Stomach smooth muscle (tissue), 2 donors: ENCODE measurements at regions not wholly inside any gene's neighbourhood (a gene's known extent, or its start where the extent isn't known, plus 50 kb on each side); places are given as distances from the start of the nearest gene placed in this dataset.

Source experiments
- H3K27ac ChIP-seq: one replicate; pipeline ENCODE4 v1.7.0; 2013; ENCODE audit warnings: mild to moderate bottlenecking, low read length, inconsistent platforms
- H3K27me3 ChIP-seq, 2 donors: one replicate each; pipeline ENCODE4 v1.7.0; 2013; ENCODE audit warnings: low read length in 2 of 2; ENCODE audit not compliant: insufficient read depth in 2 of 2, control insufficient read depth in 1 of 2
- H3K36me3 ChIP-seq, 2 donors: one replicate each; pipeline ENCODE4 v1.7.0; 2013; ENCODE audit warnings: low read length in 2 of 2; ENCODE audit not compliant: control insufficient read depth in 2 of 2, insufficient read depth in 2 of 2
- H3K4me1 ChIP-seq: one replicate; pipeline ENCODE4 v1.7.0; 2013; ENCODE audit warnings: low read length; ENCODE audit not compliant: control insufficient read depth, insufficient read depth
- H3K4me3 ChIP-seq, 2 donors: one replicate each; pipeline ENCODE4 v1.7.0; 2013; ENCODE audit warnings: low read length in 2 of 2
- H3K9ac ChIP-seq, 2 donors: one replicate each; pipeline ENCODE4 v1.7.0; 2013; ENCODE audit warnings: low read length in 2 of 2, mild to moderate bottlenecking in 1 of 2
- H3K9me3 ChIP-seq, 2 donors: one replicate each; pipeline ENCODE4 v1.7.0; 2013; ENCODE audit warnings: low read length in 2 of 2; ENCODE audit not compliant: control insufficient read depth in 2 of 2
- donor health status: healthy.
- donor health status: Pancreatic carcinoma.

DNA sequence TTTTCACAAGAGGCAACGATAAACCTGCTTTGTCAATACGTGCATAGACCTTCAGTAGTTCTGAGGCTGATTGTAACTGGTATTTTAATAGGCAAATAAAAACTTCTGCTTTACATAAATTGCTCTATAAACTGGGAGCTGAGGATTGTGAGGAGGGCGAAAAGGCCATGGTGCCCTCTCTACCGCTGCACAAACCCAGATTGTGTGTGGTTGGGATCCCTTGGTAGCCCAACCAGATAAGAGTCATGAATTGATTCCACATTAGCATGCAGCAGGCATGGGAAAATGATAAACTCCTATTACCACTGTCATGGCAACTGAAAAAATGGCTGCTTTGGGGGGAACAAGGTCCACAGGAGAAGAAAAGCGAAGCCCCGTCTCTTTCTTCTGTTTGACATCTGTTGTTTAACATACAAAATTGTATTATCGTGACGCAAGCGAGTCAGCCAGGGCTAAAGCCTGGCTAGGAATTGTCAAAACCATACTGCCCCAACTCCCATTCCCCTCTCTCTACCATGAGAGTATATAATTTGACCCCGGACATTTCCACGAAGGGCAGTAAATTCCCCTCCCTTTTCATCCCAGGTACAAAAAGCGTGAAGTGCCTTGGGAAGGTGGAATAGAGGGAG is 157.8 kb upstream of the SALL4 start:
- no peak overlapping the region for H3K27ac ChIP-seq
- H3K36me3 ChIP-seq, result no peaks in the 10 kb centered on the region
- no peak overlapping the region for H3K9ac ChIP-seq
- H3K4me3 ChIP-seq, result no peak overlapping the region
- H3K4me1 ChIP-seq, result no peaks in the 10 kb centered on the region
- no peaks in the 10 kb centered on the region for H3K9me3 ChIP-seq
- H3K27me3 ChIP-seq, result peaks cover 0 to 2% of the 10 kb centered on the region in 2 donors

DNA sequence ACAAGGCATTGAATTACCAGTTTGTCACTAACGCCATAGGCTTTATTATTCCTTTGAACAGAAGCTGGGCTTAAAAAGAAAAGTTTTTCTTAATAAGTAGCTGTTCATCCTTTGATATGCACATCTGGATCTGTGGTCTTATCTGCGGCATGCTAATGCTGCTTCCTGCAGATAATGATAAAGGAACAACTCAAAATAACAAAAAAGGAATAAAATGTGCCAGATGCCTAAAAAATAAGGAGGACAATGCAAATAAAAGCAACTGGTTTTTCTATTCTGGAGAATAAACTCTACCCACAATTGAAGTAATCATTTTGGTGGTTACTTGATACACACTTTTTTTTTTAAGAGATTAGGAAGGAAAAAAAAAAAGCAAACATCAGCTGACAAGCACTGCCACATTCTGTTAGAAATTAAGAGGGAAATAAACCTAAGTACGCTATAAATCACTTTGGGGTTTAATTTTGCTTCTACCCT is 156.8 kb upstream of the SALL4 start:
- H3K36me3 ChIP-seq, result no peaks in the 10 kb centered on the region
- no peak overlapping the region for H3K4me3 ChIP-seq
- peaks cover 0 to 2% of the 10 kb centered on the region in 2 donors for H3K27me3 ChIP-seq
- H3K9me3 ChIP-seq, result no peaks in the 10 kb centered on the region
- no peak overlapping the region for H3K9ac ChIP-seq
- no peaks in the 10 kb centered on the region for H3K4me1 ChIP-seq
- H3K27ac ChIP-seq, result no peak overlapping the region

DNA sequence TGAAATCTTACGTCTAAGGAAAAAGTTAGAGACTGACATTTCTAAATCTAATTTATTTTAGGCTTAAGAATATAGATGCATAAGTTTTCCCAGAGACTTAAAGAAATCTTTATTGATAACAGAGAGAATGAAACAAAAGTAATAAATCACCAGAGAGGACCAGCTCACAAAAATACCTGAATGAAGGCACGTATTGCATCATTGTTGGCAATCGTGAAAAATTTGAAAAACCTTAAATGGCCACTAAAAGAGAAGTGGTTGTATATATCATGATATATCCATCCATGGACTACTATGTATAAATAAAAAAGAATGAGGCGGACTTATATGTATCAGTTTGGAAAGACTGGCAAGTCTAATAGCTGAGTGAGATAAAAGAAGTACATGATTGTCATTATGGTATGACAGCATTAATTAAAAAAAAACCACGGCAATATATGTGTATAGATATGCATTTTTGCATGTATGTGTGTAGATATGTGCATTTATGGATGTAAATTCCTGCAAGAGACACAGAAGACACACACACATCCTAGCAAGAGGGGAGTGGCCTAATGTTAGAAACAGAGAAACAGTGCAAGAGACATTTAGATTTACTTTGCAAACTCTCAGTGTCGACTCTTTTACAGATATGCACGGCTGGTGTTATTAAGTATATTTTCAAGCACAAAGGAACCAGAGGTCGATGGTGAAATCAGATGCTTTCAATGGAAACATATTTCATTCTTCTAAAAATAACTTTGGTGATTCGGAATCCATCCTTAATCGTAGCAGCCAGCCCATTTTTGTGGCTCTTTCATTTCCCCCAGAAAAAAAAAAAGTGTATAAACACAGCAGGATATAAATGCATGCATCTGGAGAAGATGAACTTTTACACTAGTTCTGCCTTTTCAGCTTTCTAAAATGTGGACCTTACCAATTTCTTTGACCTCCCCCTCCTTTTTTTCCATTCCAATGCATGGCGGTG is 156.1 kb upstream of the SALL4 start:
- no peak overlapping the region for H3K4me3 ChIP-seq
- no peaks in the 10 kb centered on the region for H3K36me3 ChIP-seq
- no peaks in the 10 kb centered on the region for H3K9me3 ChIP-seq
- H3K9ac ChIP-seq, result no peak overlapping the region
- H3K27ac ChIP-seq, result no peak overlapping the region
- H3K27me3 ChIP-seq, result peaks cover 0 to 2% of the 10 kb centered on the region in 2 donors
- no peaks in the 10 kb centered on the region for H3K4me1 ChIP-seq

DNA sequence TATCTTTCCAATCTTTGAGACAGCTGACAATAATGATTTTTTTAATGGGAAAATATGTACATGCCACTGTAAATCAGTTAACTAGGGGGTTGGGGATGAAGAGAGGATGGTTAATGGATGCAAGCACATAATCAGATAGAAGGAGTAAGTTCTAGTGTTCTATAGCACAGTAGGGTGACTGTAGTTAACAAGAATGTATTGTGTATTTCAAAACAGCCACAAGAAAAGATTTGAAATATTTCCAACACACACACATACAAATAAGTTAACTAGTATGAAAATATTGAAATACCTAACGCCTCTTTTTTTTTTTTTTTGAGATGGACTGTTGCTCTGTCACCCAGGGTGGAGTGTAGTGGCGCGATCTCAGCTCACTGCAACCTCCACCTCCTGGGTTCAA is 153.4 kb upstream of the SALL4 start:
- Histone ChIP-seq H3K4me3 (no peak overlapping the region), H3K9ac (no peak overlapping the region), H3K27me3 (no peaks in the 10 kb centered on the region), H3K9me3 (no peaks in the 10 kb centered on the region), H3K36me3 (no peaks in the 10 kb centered on the region), H3K4me1 (no peaks in the 10 kb centered on the region), H3K27ac (no peak overlapping the region)

DNA sequence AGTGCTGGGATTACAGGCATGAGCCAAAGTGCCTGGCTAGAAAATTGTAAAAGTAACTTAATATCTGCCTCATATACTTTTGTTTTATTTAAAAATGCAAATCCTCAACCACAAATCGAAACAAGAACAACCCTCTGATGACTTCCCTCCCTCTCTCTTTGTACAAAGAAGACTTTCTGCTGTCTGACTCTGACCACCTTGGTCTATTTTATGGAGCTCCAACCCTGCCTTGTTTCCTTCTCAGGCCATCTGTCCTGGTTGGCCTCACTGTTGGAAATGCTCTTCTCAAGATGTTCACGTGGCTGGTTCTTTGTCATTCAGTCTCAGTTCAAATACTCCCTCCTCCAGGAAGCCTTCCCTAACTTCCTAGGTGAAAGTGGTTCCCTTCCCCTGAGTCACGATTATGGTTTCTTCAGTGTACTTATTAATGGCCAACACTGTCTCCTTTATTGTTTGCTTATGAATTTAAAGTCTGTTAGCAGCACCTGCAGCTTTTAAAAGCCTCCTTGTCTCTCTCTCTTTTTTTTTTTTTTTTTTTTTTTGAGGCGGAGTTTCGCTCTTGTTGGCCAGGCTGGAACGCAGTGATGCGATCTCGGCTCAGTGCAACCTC is 151.5 kb upstream of the SALL4 start:
- H3K27ac ChIP-seq, result no peak overlapping the region
- no peaks in the 10 kb centered on the region for H3K9me3 ChIP-seq
- no peaks in the 10 kb centered on the region for H3K27me3 ChIP-seq
- H3K36me3 ChIP-seq, result no peaks in the 10 kb centered on the region
- H3K4me3 ChIP-seq, result no peak overlapping the region
- H3K9ac ChIP-seq, result no peak overlapping the region
- H3K4me1 ChIP-seq, result no peaks in the 10 kb centered on the region

DNA sequence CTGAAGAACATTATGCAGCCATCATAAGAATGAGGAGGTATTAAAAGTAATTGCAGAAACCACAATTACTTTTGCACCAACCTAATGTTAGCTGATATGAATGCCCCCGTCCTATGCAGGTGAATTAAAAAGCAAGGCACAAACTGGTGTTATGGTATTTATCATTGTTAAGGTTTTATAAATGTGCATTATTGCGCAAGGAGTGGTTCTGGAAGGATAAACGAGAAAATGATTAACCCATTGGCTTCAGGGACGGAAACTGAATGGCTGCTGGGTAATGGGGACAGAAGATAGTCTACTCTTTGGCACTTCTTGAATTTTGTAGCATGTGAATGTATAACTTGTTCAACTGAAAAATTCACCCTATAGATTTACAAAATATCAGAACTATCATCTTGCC is 148.6 kb upstream of the SALL4 start:
- Histone ChIP-seq H3K27ac (no peak overlapping the region), H3K36me3 (no peaks in the 10 kb centered on the region), H3K4me3 (no peak overlapping the region), H3K9ac (no peak overlapping the region), H3K9me3 (no peaks in the 10 kb centered on the region), H3K27me3 (no peaks in the 10 kb centered on the region), H3K4me1 (no peaks in the 10 kb centered on the region)

DNA sequence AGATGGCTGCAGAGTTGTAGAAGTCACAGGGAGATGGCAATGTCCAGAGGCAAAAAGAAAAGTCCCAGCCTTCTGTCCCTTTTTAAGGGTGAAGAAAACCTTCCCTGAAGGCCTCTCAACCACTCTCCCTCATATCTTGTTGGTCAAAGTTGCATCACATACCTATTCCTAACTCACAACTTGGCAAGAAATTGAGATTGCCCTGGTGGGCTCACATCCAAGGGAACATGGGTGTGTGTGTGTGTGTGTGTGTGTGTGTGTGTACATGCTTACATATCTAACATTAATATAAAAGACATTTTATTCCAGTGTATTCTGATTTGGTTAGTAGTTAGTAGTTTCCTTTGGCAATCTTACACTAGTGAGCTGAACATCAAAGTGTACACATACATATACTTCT is 144.3 kb upstream of the SALL4 start:
- Histone ChIP-seq H3K4me1 (no peaks in the 10 kb centered on the region), H3K9me3 (no peaks in the 10 kb centered on the region), H3K36me3 (no peaks in the 10 kb centered on the region), H3K27me3 (no peaks in the 10 kb centered on the region), H3K27ac (no peak overlapping the region), H3K4me3 (no peak overlapping the region), H3K9ac (no peak overlapping the region)

DNA sequence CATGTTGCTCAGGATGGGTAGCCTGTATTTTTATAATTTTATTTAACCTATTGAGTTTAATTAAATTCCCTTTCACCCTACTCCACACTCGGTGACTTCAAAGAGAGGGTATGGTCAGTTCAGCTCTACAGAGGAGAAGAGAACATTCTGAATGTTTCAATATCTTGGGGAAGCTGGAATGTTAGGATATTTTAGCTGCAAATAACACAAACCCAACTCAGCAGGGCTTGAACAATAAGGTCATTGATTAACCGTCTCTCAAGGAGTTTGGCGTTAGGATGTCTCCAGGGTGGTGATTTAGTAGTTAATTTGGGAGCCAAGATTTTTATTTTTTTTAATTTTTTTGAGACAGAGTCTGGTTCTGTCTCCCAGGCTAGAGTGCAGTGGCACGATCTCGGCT is 143.6 kb upstream of the SALL4 start:
- Histone ChIP-seq H3K27me3 (no peaks in the 10 kb centered on the region), H3K27ac (no peak overlapping the region), H3K9ac (no peak overlapping the region), H3K4me3 (no peak overlapping the region), H3K36me3 (no peaks in the 10 kb centered on the region), H3K4me1 (no peaks in the 10 kb centered on the region), H3K9me3 (no peaks in the 10 kb centered on the region)

DNA sequence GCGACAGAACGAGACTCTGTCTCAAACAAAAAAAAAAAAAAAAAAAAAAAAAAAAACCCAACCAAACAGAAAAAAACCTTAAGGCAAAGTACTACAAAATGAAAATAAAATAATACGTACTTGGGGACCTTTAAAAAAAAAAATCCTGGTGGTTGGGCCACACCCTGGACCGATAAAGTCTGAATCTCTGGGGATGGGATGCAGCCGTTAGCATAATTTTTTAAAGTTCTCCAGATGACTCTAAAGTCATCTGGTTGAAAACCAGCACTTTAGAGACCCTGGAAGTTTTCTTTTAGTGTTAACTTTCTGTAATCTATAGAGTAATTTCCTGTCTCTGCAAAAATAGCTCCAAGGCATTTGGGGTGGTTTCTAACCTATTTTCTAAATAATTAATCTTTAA is 142.9 kb upstream of the SALL4 start:
- Histone ChIP-seq H3K4me3 (no peak overlapping the region), H3K27ac (no peak overlapping the region), H3K27me3 (no peaks in the 10 kb centered on the region), H3K4me1 (no peaks in the 10 kb centered on the region), H3K9me3 (no peaks in the 10 kb centered on the region), H3K36me3 (no peaks in the 10 kb centered on the region), H3K9ac (no peak overlapping the region)

DNA sequence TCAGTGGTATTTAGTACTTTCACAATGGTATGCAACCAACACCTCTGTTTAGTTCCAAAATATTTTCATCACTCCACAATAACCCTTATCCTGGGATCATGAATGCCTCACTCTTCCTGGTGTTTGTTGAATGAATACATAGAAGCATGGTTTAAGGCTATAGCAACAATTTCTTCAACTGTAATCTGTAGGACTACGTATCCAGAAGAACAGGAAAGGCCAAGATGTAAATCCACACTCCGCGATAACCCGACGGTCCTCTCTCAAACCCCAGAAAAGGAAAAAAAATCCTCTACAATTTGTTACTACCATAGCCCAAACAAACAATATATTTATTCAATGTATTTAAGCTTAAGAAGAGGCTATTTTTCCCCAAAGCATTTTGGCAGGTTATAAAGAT is 141.4 kb upstream of the SALL4 start:
- H3K4me3 ChIP-seq, result no peak overlapping the region
- H3K4me1 ChIP-seq, result no peaks in the 10 kb centered on the region
- no peaks in the 10 kb centered on the region for H3K9me3 ChIP-seq
- no peaks in the 10 kb centered on the region for H3K27me3 ChIP-seq
- no peak overlapping the region for H3K9ac ChIP-seq
- H3K36me3 ChIP-seq, result no peaks in the 10 kb centered on the region
- no peak overlapping the region for H3K27ac ChIP-seq
